ENCODE measurements at regions not wholly inside any gene's neighbourhood (a gene's known extent, or its start where the extent isn't known, plus 50 kb on each side); places are given as distances from the start of the nearest gene placed in this dataset.

GRCh38 chr2:125424266-125424785, 1231.6 kb upstream of the GYPC start:
- Histone ChIP-seq H3K4me2 (replicated peaks; ENCODE audit: low read depth, low read length, poor library complexity, severe bottlenecking) (no peak overlapping the region), H4K20me1 (ENCODE audit: control insufficient read depth, insufficient read depth, low read length, poor library complexity, severe bottlenecking) (no peaks in the 10 kb centered on the region), H3K27ac (ENCODE audit: low read length in 2 of 2) (no peak overlapping the region), H3K4me1 (ENCODE audit: control insufficient read depth in 2 of 2, insufficient read depth in 2 of 2, low read length in 2 of 2) (no peaks in the 10 kb centered on the region), H3K27me3 (replicated peaks in 1 of 4; ENCODE audit: control extremely low read depth in 1 of 4, control insufficient read depth in 3 of 4, insufficient read depth in 4 of 4, low read length in 3 of 4) (no peaks in the 10 kb centered on the region), H3K36me3 (replicated peaks in 1 of 2; ENCODE audit: control extremely low read depth in 1 of 2, control insufficient read depth in 1 of 2, extremely low read depth in 1 of 2, insufficient read depth in 2 of 2, low read length in 1 of 2) (no peaks in the 10 kb centered on the region), H3K9me3 (ENCODE audit: control extremely low read depth in 1 of 3, control insufficient read depth in 2 of 3, insufficient read depth in 1 of 3, low read length in 2 of 3) (no peaks in the 10 kb centered on the region), H2AFZ (ENCODE audit: insufficient read depth, low read depth, low read length, poor library complexity, severe bottlenecking) (no peak overlapping the region), H3K4me3 (ENCODE audit: control extremely low read depth in 1 of 5, extremely low read depth in 1 of 5, insufficient read depth in 1 of 5, low read depth in 2 of 5, low read length in 4 of 5) (no peak overlapping the region), H3K9ac (ENCODE audit: low read length) (no peak overlapping the region), H3K79me2 (ENCODE audit: control insufficient read depth, insufficient read depth, low read length) (no peaks in the 10 kb centered on the region)
- ATAC-seq (ENCODE audit: low read depth): no peak
- Mint-ChIP-seq H3K27ac (no peak overlapping the region), H3K9me3 (ENCODE audit: insufficient read depth) (no peaks in the 10 kb centered on the region), H3K27me3 (no peaks in the 10 kb centered on the region), H3K4me3 (no peak overlapping the region), H3K4me1 (no peaks in the 10 kb centered on the region)
- CTCF ChIA-PET: no interaction called here
- POLR2A ChIA-PET: no interaction called here
- TF ChIP-seq CTCF (IDR thresholded peaks at IDR 0.05) (no peak), EZH2 (IDR thresholded peaks at IDR 0.05; ENCODE audit: borderline replicate concordance, insufficient read depth, low read depth, low read length, poor library complexity, severe bottlenecking) (no peak)
- intact Hi-C loops (cut with micrococcal nuclease): no loop called here
- no CpG with 5 or more reads among the region's 1 CpG for WGBS (ENCODE audit: insufficient coverage)
- DNase-seq: no peak

GRCh38 chr2:125427721-125428315, 1228.1 kb upstream of the GYPC start:
- H3K27ac ChIP-seq (ENCODE audit: low read length in 2 of 2): no peak overlapping the region
- H3K4me2 ChIP-seq (replicated peaks; ENCODE audit: low read depth, low read length, poor library complexity, severe bottlenecking): no peak overlapping the region
- ATAC-seq (ENCODE audit: low read depth) (no peak), DNase-seq (no peak)
- H3K9ac ChIP-seq (ENCODE audit: low read length): no peak overlapping the region
- no peaks in the 10 kb centered on the region for H3K27me3 ChIP-seq (replicated peaks in 1 of 4; ENCODE audit: control extremely low read depth in 1 of 4, control insufficient read depth in 3 of 4, insufficient read depth in 4 of 4, low read length in 3 of 4)
- no peaks in the 10 kb centered on the region for H3K4me1 ChIP-seq (ENCODE audit: control insufficient read depth in 2 of 2, insufficient read depth in 2 of 2, low read length in 2 of 2)
- ChIA-PET CTCF (no interaction called here), POLR2A (no interaction called here)
- no peaks in the 10 kb centered on the region for H3K79me2 ChIP-seq (ENCODE audit: control insufficient read depth, insufficient read depth, low read length)
- intact Hi-C loops (cut with micrococcal nuclease): no loop called here
- H3K9me3 ChIP-seq (ENCODE audit: control extremely low read depth in 1 of 3, control insufficient read depth in 2 of 3, insufficient read depth in 1 of 3, low read length in 2 of 3): no peaks in the 10 kb centered on the region
- no peak overlapping the region for H2AFZ ChIP-seq (ENCODE audit: insufficient read depth, low read depth, low read length, poor library complexity, severe bottlenecking)
- no peak overlapping the region for H3K4me3 Mint-ChIP-seq
- no peaks in the 10 kb centered on the region for H3K27me3 Mint-ChIP-seq
- no peaks in the 10 kb centered on the region for H3K4me1 Mint-ChIP-seq
- H3K36me3 ChIP-seq (replicated peaks in 1 of 2; ENCODE audit: control extremely low read depth in 1 of 2, control insufficient read depth in 1 of 2, extremely low read depth in 1 of 2, insufficient read depth in 2 of 2, low read length in 1 of 2): no peaks in the 10 kb centered on the region
- H3K4me3 ChIP-seq (ENCODE audit: control extremely low read depth in 1 of 5, extremely low read depth in 1 of 5, insufficient read depth in 1 of 5, low read depth in 2 of 5, low read length in 4 of 5): no peak overlapping the region
- TF ChIP-seq CTCF (IDR thresholded peaks at IDR 0.05): no peak
- no peak for TF ChIP-seq EZH2 (IDR thresholded peaks at IDR 0.05; ENCODE audit: borderline replicate concordance, insufficient read depth, low read depth, low read length, poor library complexity, severe bottlenecking)
- peaks cover 3% of the 10 kb centered on the region for H3K9me3 Mint-ChIP-seq (ENCODE audit: insufficient read depth)
- no peak overlapping the region for H3K27ac Mint-ChIP-seq
- no peaks in the 10 kb centered on the region for H4K20me1 ChIP-seq (ENCODE audit: control insufficient read depth, insufficient read depth, low read length, poor library complexity, severe bottlenecking)
- no CpG with 5 or more reads among the region's 1 CpG for WGBS (ENCODE audit: insufficient coverage)
